Spleen (tissue), 11 donors: ENCODE measurements at regions not wholly inside any gene's neighbourhood (a gene's known extent, or its start where the extent isn't known, plus 50 kb on each side); places are given as distances from the start of the nearest gene placed in this dataset.

Experiments
- DNase-seq: peaks from one replicate; pipeline ENCODE4 v3.0.0-alpha.2; 2020
- H3K27ac ChIP-seq, 8 donors: fragments of 200-600 bp; sonication (generic) in 7 of 8; 1 replicate in 4 of 8; 2 replicates in 4 of 8; pipeline versions ENCODE4 v1.5.0 to v1.8.0; 2016 to 2021; ENCODE audit warnings: inconsistent platforms in 4 of 8, mild to moderate bottlenecking in 4 of 8, moderate library complexity in 1 of 8
- H3K27me3 ChIP-seq, 7 donors: fragments of 200-600 bp; sonication (generic) in 6 of 7; replicated peaks in 1 of 7; 1 replicate in 4 of 7; 2 replicates in 3 of 7; pipeline versions ENCODE4 v1.5.0 to v1.8.0; 2016 to 2021; ENCODE audit warnings: inconsistent platforms in 3 of 7, mild to moderate bottlenecking in 1 of 7
- H3K36me3 ChIP-seq, 6 donors: fragments of 200-600 bp; sonication (generic) in 5 of 6; 1 replicate in 4 of 6; 2 replicates in 2 of 6; pipeline versions ENCODE4 v1.5.0 to v1.8.0; 2016 to 2021; ENCODE audit warnings: inconsistent platforms in 2 of 6
- H3K4me1 ChIP-seq, 6 donors: fragments of 200-600 bp; sonication (generic) in 5 of 6; 1 replicate in 3 of 6; 2 replicates in 3 of 6; pipeline versions ENCODE4 v1.5.0 to v1.8.0; 2016 to 2021; ENCODE audit warnings: inconsistent platforms in 3 of 6
- H3K4me3 ChIP-seq, 8 donors: fragments of 200-600 bp; sonication (generic) in 7 of 8; 1 replicate in 4 of 8; 2 replicates in 4 of 8; pipeline versions ENCODE4 v1.5.0 to v1.8.0; 2016 to 2021; ENCODE audit warnings: inconsistent platforms in 4 of 8, mild to moderate bottlenecking in 4 of 8, moderate library complexity in 2 of 8
- H3K9me3 ChIP-seq, 8 donors: fragments of 200-600 bp; sonication (generic) in 7 of 8; 1 replicate in 4 of 8; 2 replicates in 4 of 8; pipeline versions ENCODE4 v1.5.0 to v1.8.0; 2016 to 2021; ENCODE audit warnings: inconsistent platforms in 4 of 8
- POLR2A ChIP-seq, 3 donors: fragments of 450-650 bp; IDR thresholded peaks; one replicate each; pipeline ENCODE4 v1.5.1; 2017; ENCODE audit warnings: antibody characterized with exemption in 3 of 3, mild to moderate bottlenecking in 1 of 3
- POLR2AphosphoS5 ChIP-seq, 3 donors: sonication (generic); formaldehyde crosslinking; IDR thresholded peaks; one replicate each; pipeline ENCODE4 v1.5.1; 2017; ENCODE audit warnings: antibody characterized with exemption in 3 of 3
- WGBS, 5 donors: extraction: QIAGEN DNeasy Blood & Tissue Kit in 3 of 5; methylation state at CpG; one replicate each; pipeline versions ENCODE4 v1.1.5 to v1.1.7; 2013 to 2018; 5-methylcytosine and 5-hydroxymethylcytosine counted together
- intact Hi-C: fragments of 100-400 bp; cut with DNase I; formaldehyde crosslinking; loops from one replicate; pipeline ENCODE4 v1.15.0; 2023; ENCODE audit warnings: low total_unique reads
- TF ChIP-seq, protein P1 (sequence below), 11 experiments: fragments of 200-600 bp in 7 of 11; fragments of 450-650 bp in 4 of 11; sonication (generic) in 4 of 11; IDR thresholded peaks in 8 of 11; conservative IDR thresholded peaks in 3 of 11; 1 replicate in 7 of 11; 2 replicates in 4 of 11; pipeline versions ENCODE4 v1.4.0 to v1.8.0; 2016 to 2021; ENCODE audit warnings: antibody characterized with exemption in 11 of 11, inconsistent platforms in 4 of 11, mild to moderate bottlenecking in 1 of 11
- donor health status: healthy with polysubstance abuse.
- donor health status: DM: no; HTN: no; CAD: no; lungs with moderate emphysema.
- donor health status: DM: no; HTN: no; CAD: no.
- donor health status: Bipolar disorder and iron deficiency.
- donor health status: healthy.
- donor health status: DM: no; HTN: no; CAD: no.
- donor health status: DM: yes; HTN: yes; CAD: no.

DNA sequence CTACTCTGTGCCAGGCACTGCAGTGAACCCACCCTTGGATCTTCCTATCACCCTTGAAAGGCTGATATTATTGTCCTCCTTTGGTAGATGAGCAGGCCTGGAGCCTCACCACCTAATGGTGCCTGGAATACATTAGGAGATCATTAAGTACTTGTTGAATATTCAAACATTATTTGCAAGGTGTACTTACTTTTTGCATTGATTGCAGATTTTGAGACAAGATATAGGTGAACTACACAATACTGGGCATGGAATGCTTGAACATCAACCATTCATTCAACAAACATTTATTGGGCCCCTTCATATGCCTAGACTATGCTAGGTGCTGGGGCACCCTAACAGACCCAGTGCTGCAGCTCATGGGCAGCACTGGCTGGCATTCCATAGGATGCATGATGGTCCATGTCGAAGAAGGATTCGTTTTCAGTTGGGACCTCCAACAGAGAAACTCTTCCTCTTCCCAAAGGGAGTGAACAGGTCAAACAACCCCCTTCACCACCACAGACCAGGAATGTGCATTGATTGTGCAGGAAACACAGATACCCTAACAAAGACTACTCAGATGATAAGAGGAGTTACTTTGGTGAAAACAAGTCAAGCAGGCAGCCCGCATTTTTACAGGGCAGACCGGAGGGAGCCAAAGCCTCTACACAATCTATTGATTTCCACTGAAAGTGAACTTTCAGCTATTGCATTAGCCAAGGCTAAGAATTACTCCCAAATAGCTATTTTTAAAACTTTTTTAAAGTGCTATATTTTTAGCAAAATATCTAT is 149.6 kb upstream of the SH3BP4 start:
- no peak for TF ChIP-seq POLR2AphosphoS5 (IDR thresholded peaks at IDR 0.05)
- no peak for TF ChIP-seq POLR2A (IDR thresholded peaks at IDR 0.05)
- TF ChIP-seq, protein P1, sequence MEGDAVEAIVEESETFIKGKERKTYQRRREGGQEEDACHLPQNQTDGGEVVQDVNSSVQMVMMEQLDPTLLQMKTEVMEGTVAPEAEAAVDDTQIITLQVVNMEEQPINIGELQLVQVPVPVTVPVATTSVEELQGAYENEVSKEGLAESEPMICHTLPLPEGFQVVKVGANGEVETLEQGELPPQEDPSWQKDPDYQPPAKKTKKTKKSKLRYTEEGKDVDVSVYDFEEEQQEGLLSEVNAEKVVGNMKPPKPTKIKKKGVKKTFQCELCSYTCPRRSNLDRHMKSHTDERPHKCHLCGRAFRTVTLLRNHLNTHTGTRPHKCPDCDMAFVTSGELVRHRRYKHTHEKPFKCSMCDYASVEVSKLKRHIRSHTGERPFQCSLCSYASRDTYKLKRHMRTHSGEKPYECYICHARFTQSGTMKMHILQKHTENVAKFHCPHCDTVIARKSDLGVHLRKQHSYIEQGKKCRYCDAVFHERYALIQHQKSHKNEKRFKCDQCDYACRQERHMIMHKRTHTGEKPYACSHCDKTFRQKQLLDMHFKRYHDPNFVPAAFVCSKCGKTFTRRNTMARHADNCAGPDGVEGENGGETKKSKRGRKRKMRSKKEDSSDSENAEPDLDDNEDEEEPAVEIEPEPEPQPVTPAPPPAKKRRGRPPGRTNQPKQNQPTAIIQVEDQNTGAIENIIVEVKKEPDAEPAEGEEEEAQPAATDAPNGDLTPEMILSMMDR (IDR thresholded peaks at IDR 0.05 in 8 of 11, conservative IDR thresholded peaks at IDR 0.05 in 3 of 11), result no peak
- intact Hi-C loops, result no loop called here
- Histone ChIP-seq H3K4me1 (no peaks in the 10 kb centered on the region), H3K27me3 (no peaks in the 10 kb centered on the region), H3K9me3 (peaks cover 0 to 4% (median 0%) of the 10 kb centered on the region in 8 donors), H3K27ac (no peak overlapping the region), H3K4me3 (no peak overlapping the region), H3K36me3 (no peaks in the 10 kb centered on the region)
- 90 to 96% (median 92%) methylated on average over 4 of the region's 4 CpGs for WGBS, 5 donors
- DNase-seq, result no peak

DNA sequence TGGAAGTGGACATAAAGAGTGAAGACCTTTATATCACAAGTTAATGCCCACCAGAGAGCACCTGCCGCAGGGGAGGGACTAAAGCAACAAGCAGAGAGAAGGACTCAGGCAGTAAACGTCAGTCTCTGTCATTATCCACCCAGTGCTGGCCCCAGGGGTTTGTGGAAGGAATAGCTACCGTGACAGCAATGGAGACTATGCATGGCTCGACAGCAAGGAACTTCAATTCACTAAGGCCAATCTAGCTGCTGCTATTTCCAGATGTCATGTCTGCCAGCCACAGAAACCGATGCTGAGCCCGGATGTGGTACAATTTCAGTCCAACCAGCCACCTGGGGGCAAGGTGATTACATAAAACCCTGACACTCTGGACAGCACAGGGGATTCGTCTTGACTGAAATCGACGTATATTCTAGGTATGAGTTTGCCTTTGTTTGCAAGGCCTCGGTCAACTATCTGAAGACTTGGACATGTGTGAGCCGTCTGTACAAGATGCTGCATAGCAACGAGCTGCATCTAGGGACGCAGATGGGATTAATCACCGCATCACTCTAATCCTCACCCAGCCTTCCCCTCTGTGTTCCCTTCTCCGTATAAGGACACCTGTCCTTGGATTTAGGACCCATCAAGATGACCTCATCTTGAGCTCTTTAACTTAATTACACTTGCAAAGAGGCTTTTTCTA is 154.1 kb upstream of the SH3BP4 start:
- no peaks in the 10 kb centered on the region for H3K9me3 ChIP-seq
- TF ChIP-seq POLR2AphosphoS5 (IDR thresholded peaks at IDR 0.05) (no peak), POLR2A (IDR thresholded peaks at IDR 0.05) (no peak)
- TF ChIP-seq, protein P1 (IDR thresholded peaks at IDR 0.05 in 8 of 11, conservative IDR thresholded peaks at IDR 0.05 in 3 of 11), result no peak
- no peaks in the 10 kb centered on the region for H3K27me3 ChIP-seq
- H3K27ac ChIP-seq, result no peak overlapping the region
- 78 to 90% (median 87%) methylated on average over 15 of the region's 15 CpGs for WGBS, 5 donors
- DNase-seq, result no peak
- H3K4me1 ChIP-seq, result no peaks in the 10 kb centered on the region
- H3K4me3 ChIP-seq, result no peak overlapping the region
- no peaks in the 10 kb centered on the region for H3K36me3 ChIP-seq
- intact Hi-C loops, result no loop called here

DNA sequence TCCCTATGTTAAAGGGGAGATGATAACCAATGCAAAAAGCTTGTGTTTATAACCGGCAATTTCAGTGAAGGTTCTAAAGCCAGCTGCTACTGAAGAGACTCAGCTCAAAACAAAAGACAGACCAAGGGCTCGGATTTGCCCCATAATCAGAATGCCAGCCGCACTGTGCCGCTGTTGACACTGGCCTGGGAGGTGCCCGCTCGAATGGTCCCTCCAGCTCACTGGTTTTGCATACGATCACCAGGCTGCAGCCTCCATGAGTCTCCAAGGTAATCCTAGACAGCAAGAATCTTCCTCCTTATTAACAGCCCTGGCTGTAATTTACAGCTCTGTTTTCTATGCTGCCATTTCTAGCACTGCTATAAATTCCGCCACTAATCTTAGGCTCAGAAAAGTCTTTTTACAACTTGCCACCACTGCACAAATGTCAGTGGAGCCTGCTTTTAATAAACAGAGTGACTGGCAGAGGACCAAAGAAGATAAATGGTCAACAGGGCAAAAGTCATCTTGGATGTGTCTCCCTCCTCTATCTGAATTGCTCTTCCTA is 155.7 kb upstream of the SH3BP4 start:
- H3K27ac ChIP-seq, result no peak overlapping the region
- 80 to 89% (median 85%) methylated on average over 8 of the region's 8 CpGs for WGBS, 5 donors
- no peak overlapping the region for H3K4me3 ChIP-seq
- H3K36me3 ChIP-seq, result no peaks in the 10 kb centered on the region
- H3K4me1 ChIP-seq, result no peaks in the 10 kb centered on the region
- DNase-seq, result no peak
- TF ChIP-seq, protein P1 (IDR thresholded peaks at IDR 0.05 in 8 of 11, conservative IDR thresholded peaks at IDR 0.05 in 3 of 11), result no peak
- TF ChIP-seq POLR2A (IDR thresholded peaks at IDR 0.05) (no peak), POLR2AphosphoS5 (IDR thresholded peaks at IDR 0.05) (no peak)
- no peaks in the 10 kb centered on the region for H3K9me3 ChIP-seq
- no peaks in the 10 kb centered on the region for H3K27me3 ChIP-seq
- intact Hi-C loops, result no loop called here
